Prostate gland (tissue), 2 donors: ENCODE measurements at regions not wholly inside any gene's neighbourhood (a gene's known extent, or its start where the extent isn't known, plus 50 kb on each side); places are given as distances from the start of the nearest gene placed in this dataset.

ENCODE experiments used
- DNase-seq: peaks from one replicate; pipeline ENCODE4 v3.0.0-alpha.2; 2019; ENCODE audit warnings: low spot score
- H3K27ac ChIP-seq, 2 donors: fragments of 200-600 bp; sonication (generic); 2 replicates each; pipeline ENCODE4 v1.5.1; 2017 to 2019
- H3K27me3 ChIP-seq: fragments of 200-600 bp; sonication (generic); replicated peaks from 2 replicates; pipeline ENCODE4 v1.5.1; 2019; ENCODE audit not compliant: insufficient read depth
- H3K36me3 ChIP-seq, 2 donors: fragments of 200-600 bp; sonication (generic); 1 replicate in 1 of 2; 2 replicates in 1 of 2; pipeline versions ENCODE4 v1.5.1 to v1.8.1; 2017 to 2019
- H3K4me1 ChIP-seq: fragments of 200-600 bp; sonication (generic); replicated peaks from 2 replicates; pipeline ENCODE4 v1.5.1; 2019
- H3K4me3 ChIP-seq, 2 donors: fragments of 200-600 bp; sonication (generic); 2 replicates each; pipeline ENCODE4 v1.5.1; 2017 to 2019
- H3K9me3 ChIP-seq: fragments of 200-600 bp; sonication (generic); 2 replicates; pipeline ENCODE4 v1.5.1; 2017
- POLR2A ChIP-seq: fragments of 450-650 bp; IDR thresholded peaks from one replicate; pipeline ENCODE4 v1.6.1; 2016; ENCODE audit warnings: antibody characterized with exemption, mild to moderate bottlenecking
- POLR2AphosphoS5 ChIP-seq: sonication (generic); formaldehyde crosslinking; IDR thresholded peaks from one replicate; pipeline ENCODE4 v1.6.1; 2017; ENCODE audit warnings: antibody characterized with exemption
- WGBS: methylation state at CpG from one replicate; pipeline ENCODE4 v1.1.5; 2018; 5-methylcytosine and 5-hydroxymethylcytosine counted together
- intact Hi-C: fragments of 100-400 bp; cut with DNase I; formaldehyde crosslinking; loops from one replicate; pipeline ENCODE4 v1.14.2; 2022
- TF ChIP-seq, protein P1 (sequence below), 4 experiments: fragments of 200-600 bp in 2 of 4; fragments of 450-650 bp in 2 of 4; sonication (generic) in 2 of 4; IDR thresholded peaks; 1 replicate in 3 of 4; 2 replicates in 1 of 4; pipeline ENCODE4 v1.5.1; 2016 to 2019; ENCODE audit warnings: antibody characterized with exemption in 4 of 4, mild to moderate bottlenecking in 2 of 4, moderate library complexity in 2 of 4

DNA sequence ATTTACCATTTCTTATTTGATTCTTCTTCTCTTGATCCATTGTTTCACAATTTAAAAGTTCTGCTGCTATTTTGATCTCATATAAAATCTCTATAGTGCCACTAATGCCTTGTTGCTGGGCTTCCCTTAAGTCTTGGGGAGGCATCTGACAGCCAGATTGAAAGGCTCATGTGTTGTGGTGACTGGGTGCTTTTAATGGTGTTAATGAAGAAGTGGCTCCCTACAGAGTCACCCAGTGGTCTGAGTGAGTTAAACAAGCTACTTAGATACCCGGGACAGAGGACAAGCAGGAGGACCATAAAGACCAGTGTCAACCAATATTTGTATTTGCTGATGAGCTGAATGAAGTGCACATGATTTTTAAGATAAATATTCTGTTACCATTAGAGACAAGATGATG lies 176.4 kb upstream of the HABP2 start:
- Histone ChIP-seq H3K9me3 (no peaks in the 10 kb centered on the region), H3K27me3 (no peaks in the 10 kb centered on the region), H3K4me1 (no peaks in the 10 kb centered on the region), H3K4me3 (no peak overlapping the region), H3K27ac (no peak overlapping the region), H3K36me3 (no peaks in the 10 kb centered on the region)
- TF ChIP-seq, protein P1, sequence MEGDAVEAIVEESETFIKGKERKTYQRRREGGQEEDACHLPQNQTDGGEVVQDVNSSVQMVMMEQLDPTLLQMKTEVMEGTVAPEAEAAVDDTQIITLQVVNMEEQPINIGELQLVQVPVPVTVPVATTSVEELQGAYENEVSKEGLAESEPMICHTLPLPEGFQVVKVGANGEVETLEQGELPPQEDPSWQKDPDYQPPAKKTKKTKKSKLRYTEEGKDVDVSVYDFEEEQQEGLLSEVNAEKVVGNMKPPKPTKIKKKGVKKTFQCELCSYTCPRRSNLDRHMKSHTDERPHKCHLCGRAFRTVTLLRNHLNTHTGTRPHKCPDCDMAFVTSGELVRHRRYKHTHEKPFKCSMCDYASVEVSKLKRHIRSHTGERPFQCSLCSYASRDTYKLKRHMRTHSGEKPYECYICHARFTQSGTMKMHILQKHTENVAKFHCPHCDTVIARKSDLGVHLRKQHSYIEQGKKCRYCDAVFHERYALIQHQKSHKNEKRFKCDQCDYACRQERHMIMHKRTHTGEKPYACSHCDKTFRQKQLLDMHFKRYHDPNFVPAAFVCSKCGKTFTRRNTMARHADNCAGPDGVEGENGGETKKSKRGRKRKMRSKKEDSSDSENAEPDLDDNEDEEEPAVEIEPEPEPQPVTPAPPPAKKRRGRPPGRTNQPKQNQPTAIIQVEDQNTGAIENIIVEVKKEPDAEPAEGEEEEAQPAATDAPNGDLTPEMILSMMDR (IDR thresholded peaks at IDR 0.05) = no peak
- TF ChIP-seq POLR2A (no peak), POLR2AphosphoS5 (no peak)
- 37% methylated on average over 1 of the region's 1 CpG for WGBS
- no peak for DNase-seq
- intact Hi-C loops = no loop called here

DNA sequence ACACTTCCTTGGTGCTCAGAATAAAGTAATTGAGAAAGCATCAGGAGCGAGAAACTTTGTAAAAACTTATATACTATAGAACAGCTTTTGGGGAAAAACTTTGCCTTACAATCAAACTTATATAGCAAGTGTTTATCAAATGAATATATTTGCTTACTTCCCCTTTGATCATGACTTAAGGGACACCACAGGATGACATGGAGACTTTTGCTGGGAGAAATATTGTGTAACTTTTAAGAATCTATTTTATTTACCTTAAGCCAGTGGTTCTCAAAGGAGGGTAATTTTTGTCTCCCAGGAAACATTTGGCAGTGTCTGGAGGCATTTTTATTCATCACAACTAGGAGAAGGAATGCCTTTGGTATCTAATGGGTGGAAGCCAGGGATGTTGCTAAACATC lies 173.8 kb upstream of the HABP2 start:
- Histone ChIP-seq H3K4me1 (no peaks in the 10 kb centered on the region), H3K9me3 (no peaks in the 10 kb centered on the region), H3K27ac (no peak overlapping the region), H3K4me3 (no peak overlapping the region), H3K27me3 (no peaks in the 10 kb centered on the region), H3K36me3 (no peaks in the 10 kb centered on the region)
- TF ChIP-seq POLR2AphosphoS5 (no peak), POLR2A (no peak)
- TF ChIP-seq, protein P1 (IDR thresholded peaks at IDR 0.05) = no peak
- intact Hi-C loops = no loop called here
- 93% methylated on average over 1 of the region's 1 CpG for WGBS
- no peak for DNase-seq

DNA sequence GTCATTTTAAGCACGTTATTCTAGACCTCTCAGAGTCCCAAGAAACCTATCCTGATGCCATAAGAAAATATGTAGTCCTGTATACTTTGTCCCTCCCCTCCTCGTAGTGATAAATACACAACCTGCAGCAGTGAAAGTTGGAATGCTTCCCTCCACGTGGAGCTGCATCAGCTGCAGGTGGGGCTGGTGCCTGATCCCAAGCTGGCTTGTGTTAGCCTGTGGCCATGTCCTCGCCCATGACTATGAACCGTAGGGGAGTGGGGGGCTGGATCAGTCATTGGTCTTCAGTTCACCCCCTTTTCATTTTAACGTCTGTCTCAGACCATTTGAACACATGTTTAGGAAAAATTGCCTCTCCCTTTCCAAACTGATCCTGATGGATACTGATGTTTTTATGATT lies 171.4 kb upstream of the HABP2 start:
- no peak for DNase-seq
- Histone ChIP-seq H3K9me3 (no peaks in the 10 kb centered on the region), H3K4me3 (no peak overlapping the region), H3K27ac (no peak overlapping the region), H3K4me1 (no peaks in the 10 kb centered on the region), H3K36me3 (no peaks in the 10 kb centered on the region), H3K27me3 (no peaks in the 10 kb centered on the region)
- no peak for TF ChIP-seq POLR2A
- TF ChIP-seq, protein P1 (IDR thresholded peaks at IDR 0.05) = no peak
- TF ChIP-seq POLR2AphosphoS5 = no peak
- 47% methylated on average over 6 of the region's 6 CpGs for WGBS
- intact Hi-C loops = loop anchor here (5.0 to 10.0 kb wide), 3 partner anchors 429 to 817 kb away; partner anchors contain the start of gene TCF7L2

DNA sequence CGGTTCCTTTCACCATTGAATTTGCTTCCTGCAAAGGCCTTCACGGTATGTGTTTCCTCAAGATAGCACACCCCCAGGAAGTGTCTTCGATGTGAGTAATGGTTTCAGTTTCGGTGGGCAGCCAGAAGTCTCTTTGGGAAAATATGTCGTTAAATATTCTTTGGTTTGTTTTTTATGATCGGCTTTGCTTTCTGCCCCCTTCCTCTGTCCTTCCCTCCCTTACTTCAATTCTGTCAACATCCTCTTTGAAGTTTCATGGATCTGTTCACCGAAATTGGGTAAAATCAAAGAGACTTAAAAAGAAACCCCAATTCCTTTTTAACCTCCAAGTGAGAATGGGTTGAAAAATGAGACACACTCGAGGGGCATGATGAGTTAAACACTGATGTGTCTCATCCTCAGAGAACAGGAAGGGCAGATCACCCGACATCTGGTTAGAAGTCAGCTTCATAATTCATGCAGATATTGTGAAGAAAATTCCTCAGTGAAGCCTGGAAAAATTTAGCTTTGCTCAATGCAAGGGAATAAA lies 170.8 kb upstream of the HABP2 start:
- no peak overlapping the region for H3K27ac ChIP-seq
- H3K4me3 ChIP-seq = no peak overlapping the region
- H3K36me3 ChIP-seq = no peaks in the 10 kb centered on the region
- H3K27me3 ChIP-seq = no peaks in the 10 kb centered on the region
- WGBS = 50% methylated on average over 9 of the region's 9 CpGs
- TF ChIP-seq, protein P1 (IDR thresholded peaks at IDR 0.05) = no peak
- no peak for TF ChIP-seq POLR2A
- no peak for TF ChIP-seq POLR2AphosphoS5
- no peak for DNase-seq
- H3K9me3 ChIP-seq = no peaks in the 10 kb centered on the region
- no peaks in the 10 kb centered on the region for H3K4me1 ChIP-seq
- intact Hi-C loops = loop anchor here (5.0 to 10.0 kb wide), 3 partner anchors 430 to 817 kb away; partner anchors contain the start of gene TCF7L2

DNA sequence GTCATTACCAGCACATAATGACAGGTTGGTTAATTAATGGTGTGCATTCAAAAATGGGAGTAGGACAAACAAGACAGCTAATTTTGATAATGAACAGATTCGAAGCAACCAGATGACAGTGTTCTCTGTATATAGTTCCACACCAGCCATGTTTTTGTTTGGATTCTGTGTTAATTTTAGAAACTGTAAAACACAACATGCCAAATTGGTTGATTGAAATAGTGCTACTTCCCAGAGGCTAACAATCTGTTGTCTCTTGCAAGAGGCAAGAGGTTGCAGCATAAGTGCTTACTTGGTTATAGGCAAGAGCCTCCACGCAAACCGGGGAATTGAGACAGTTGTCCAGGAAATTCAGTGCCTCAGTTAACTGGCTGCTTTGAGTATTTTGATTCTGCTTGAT lies 170.2 kb upstream of the HABP2 start:
- no peaks in the 10 kb centered on the region for H3K9me3 ChIP-seq
- no peak overlapping the region for H3K27ac ChIP-seq
- WGBS = 74% methylated on average over 3 of the region's 3 CpGs
- H3K27me3 ChIP-seq = no peaks in the 10 kb centered on the region
- no peaks in the 10 kb centered on the region for H3K36me3 ChIP-seq
- intact Hi-C loops = loop anchor here (5.0 to 10.0 kb wide), 3 partner anchors 430 to 818 kb away; partner anchors contain the start of gene TCF7L2
- no peak for DNase-seq
- TF ChIP-seq POLR2A (no peak), POLR2AphosphoS5 (no peak)
- TF ChIP-seq, protein P1 (IDR thresholded peaks at IDR 0.05) = no peak
- H3K4me3 ChIP-seq = no peak overlapping the region
- H3K4me1 ChIP-seq = no peaks in the 10 kb centered on the region
